NCI-H2029 (cell line): ENCODE measurements at regions not wholly inside any gene's neighbourhood (a gene's known extent, or its start where the extent isn't known, plus 50 kb on each side); places are given as distances from the start of the nearest gene placed in this dataset.
A peak's percentile ranks its signal among the peaks of the same experiment; 100 is the strongest.
"Not testable (repeated sequence)": the region's sequence is repeated elsewhere in the genome, so short reads cannot be mapped to it uniquely, and the experiment has no call there.

Experiments used
- DNase-seq: peaks from one replicate; lab custom pipeline; 2025; lab: John Stamatoyannopoulos, UW

GRCh38 chr11:92432515-92432914, 207.9 kb downstream of the FAT3 start:
- no peak for DNase-seq

- DNase-seq: no peak
Observed at GRCh38 chr11:92436034-92436920, 211.7 kb downstream of the FAT3 start.

GRCh38 chr11:92439133-92439532, 214.5 kb downstream of the FAT3 start:
- DNase-seq: no peak

- DNase-seq: no peak
Observed at GRCh38 chr11:92440701-92441442, 216.3 kb downstream of the FAT3 start.

GRCh38 chr11:92441443-92441726, 216.8 kb downstream of the FAT3 start:
- no peak for DNase-seq

GRCh38 chr11:92443199-92443598, 218.6 kb downstream of the FAT3 start:
- DNase-seq: no peak

GRCh38 chr11:92447586-92447985, 223.0 kb downstream of the FAT3 start:
- DNase-seq: no peak

- DNase-seq: no peak
Observed at GRCh38 chr11:92449222-92449621, 224.6 kb downstream of the FAT3 start.

- DNase-seq: no peak
Observed at GRCh38 chr11:92449780-92450179, 225.2 kb downstream of the FAT3 start.

- DNase-seq: no peak
Observed at GRCh38 chr11:92451063-92451462, 226.4 kb downstream of the FAT3 start.

GRCh38 chr11:92453055-92453454, 228.4 kb downstream of the FAT3 start:
- no peak for DNase-seq

GRCh38 chr11:92455210-92455790, 230.7 kb downstream of the FAT3 start:
- no peak for DNase-seq

- no peak for DNase-seq
Observed at GRCh38 chr11:92457250-92457649, 232.6 kb downstream of the FAT3 start.

- no peak for DNase-seq
Observed at GRCh38 chr11:92458486-92458885, 233.9 kb downstream of the FAT3 start.

- DNase-seq: no peak
Observed at GRCh38 chr11:92460213-92460612, 235.6 kb downstream of the FAT3 start.

GRCh38 chr11:92461447-92461846, 236.8 kb downstream of the FAT3 start:
- DNase-seq: no peak

GRCh38 chr11:92462821-92463220, 238.2 kb downstream of the FAT3 start:
- no peak for DNase-seq

GRCh38 chr11:92464822-92465221, 240.2 kb downstream of the FAT3 start:
- no peak for DNase-seq

GRCh38 chr11:92465410-92465809, 240.8 kb downstream of the FAT3 start:
- DNase-seq: not testable (repeated sequence)

- DNase-seq: no peak
Observed at GRCh38 chr11:92473736-92474135, 249.1 kb downstream of the FAT3 start.

- no peak for DNase-seq
Observed at GRCh38 chr11:92475316-92475715, 250.7 kb downstream of the FAT3 start.

- no peak for DNase-seq
Observed at GRCh38 chr11:92475819-92476218, 251.2 kb downstream of the FAT3 start.

- peak; percentile 20 for DNase-seq
Observed at GRCh38 chr11:92477686-92478085, 253.1 kb downstream of the FAT3 start.
